IMR-90 (cell line): ENCODE measurements at regions not wholly inside any gene's neighbourhood (a gene's known extent, or its start where the extent isn't known, plus 50 kb on each side); places are given as distances from the start of the nearest gene placed in this dataset.

ENCODE experiments used
- ATAC-seq: fragments of 200-7000 bp; cut with Tn5 transposase; 2 replicates; pipeline ENCODE4 v1.9.1; 2020; ENCODE audit warnings: low read depth, mild to moderate bottlenecking, moderate library complexity
- BruUV-seq: library from RNA; stranded (reverse); fragments of 400-500 nt; replicated peaks from 2 replicates; lab custom pipeline; 2021; lab: Mats Ljungman, UMichigan
- CTCF ChIA-PET: fragments of 300-600 bp; formaldehyde crosslinking; extraction: SDS; loops from one replicate; lab custom pipeline; 2021; ENCODE audit warnings: antibody characterized with exemption; lab: Yijun Ruan, JAX
- POLR2A ChIA-PET: fragments of 300-600 bp; sonication (Branson Sonifier 250); formaldehyde crosslinking; loops from one replicate; lab custom pipeline; 2022; ENCODE audit warnings: antibody characterized with exemption; ENCODE audit not compliant: unreplicated experiment; lab: Charles Lee
- DNase-seq: peaks from one replicate; pipeline ENCODE4 v3.0.0; 2013
- H2AFZ ChIP-seq: replicated peaks from 2 replicates; pipeline ENCODE3; 2013; ENCODE audit warnings: low read length, mild to moderate bottlenecking; ENCODE audit not compliant: poor library complexity
- H2AK5ac ChIP-seq: 2 replicates; pipeline ENCODE4 v1.6.1; 2013; ENCODE audit warnings: low read depth, low read length, inconsistent platforms
- H2AK9ac ChIP-seq: replicated peaks from 2 replicates; pipeline ENCODE3; 2013; ENCODE audit warnings: mild to moderate bottlenecking, low read depth, low read length, moderate library complexity; ENCODE audit not compliant: poor library complexity
- H2BK120ac ChIP-seq: 2 replicates; pipeline ENCODE4 v1.6.1; 2013; ENCODE audit warnings: low read depth, low read length, inconsistent platforms
- H2BK15ac ChIP-seq: 3 replicates; pipeline ENCODE4 v1.6.1; 2013; ENCODE audit warnings: low read depth, low read length, inconsistent platforms
- H2BK20ac ChIP-seq: 2 replicates; pipeline ENCODE4 v1.6.1; 2013; ENCODE audit warnings: low read depth, mild to moderate bottlenecking, inconsistent platforms, low read length, moderate library complexity
- H2BK5ac ChIP-seq: 2 replicates; pipeline ENCODE4 v1.6.1; 2013; ENCODE audit warnings: mild to moderate bottlenecking, low read depth, low read length, inconsistent platforms; ENCODE audit not compliant: poor library complexity, severe bottlenecking
- H3K14ac ChIP-seq: replicated peaks from 2 replicates; pipeline ENCODE4 v1.6.1; 2013; ENCODE audit warnings: low read depth, low read length, inconsistent platforms
- H3K18ac ChIP-seq: 2 replicates; pipeline ENCODE4 v1.6.1; 2013; ENCODE audit warnings: low read depth, low read length, control low read depth
- H3K23ac ChIP-seq: 2 replicates; pipeline ENCODE4 v1.6.1; 2013; ENCODE audit warnings: low read depth, low read length, inconsistent platforms
- H3K27ac ChIP-seq: 2 replicates; pipeline ENCODE4 v1.5.1; 2013; ENCODE audit warnings: mild to moderate bottlenecking, control low read depth, low read length; ENCODE audit not compliant: insufficient read depth
- H3K27me3 ChIP-seq: 2 replicates; pipeline ENCODE4 v1.6.1; 2013; ENCODE audit warnings: low read length; ENCODE audit not compliant: control insufficient read depth, insufficient read depth
- H3K36me3 ChIP-seq: 2 replicates; pipeline ENCODE4 v1.6.1; 2013; ENCODE audit warnings: low read length, mixed read lengths; ENCODE audit not compliant: control insufficient read depth, insufficient read depth
- H3K4ac ChIP-seq: 2 replicates; pipeline ENCODE4 v1.6.1; 2013; ENCODE audit warnings: low read depth, low read length, inconsistent platforms
- H3K4me1 ChIP-seq: 2 replicates; pipeline ENCODE4 v1.6.1; 2013; ENCODE audit warnings: low read length, mixed read lengths; ENCODE audit not compliant: control insufficient read depth, insufficient read depth
- H3K4me2 ChIP-seq: 2 replicates; pipeline ENCODE4 v1.6.1; 2013; ENCODE audit warnings: low read depth, mild to moderate bottlenecking, control low read depth, low read length, moderate library complexity
- H3K4me3 ChIP-seq: 2 replicates; pipeline ENCODE4 v1.5.1; 2013; ENCODE audit warnings: low read depth, mild to moderate bottlenecking, control low read depth, low read length, moderate library complexity; ENCODE audit not compliant: insufficient read depth
- H3K56ac ChIP-seq: 2 replicates; pipeline ENCODE4 v1.6.1; 2013; ENCODE audit warnings: low read length, inconsistent platforms; ENCODE audit not compliant: insufficient read depth; ENCODE audit errors: extremely low read depth
- H3K79me1 ChIP-seq, 2 experiments: 2 replicates each; pipeline ENCODE4 v1.6.1; 2013; ENCODE audit warnings: low read length in 2 of 2, inconsistent platforms in 1 of 2, low read depth in 1 of 2
- H3K9ac ChIP-seq: 2 replicates; pipeline ENCODE4 v1.6.1; 2013; ENCODE audit warnings: low read depth, low read length, control low read depth
- H3K9me1 ChIP-seq: 2 replicates; pipeline ENCODE4 v1.6.1; 2013; ENCODE audit warnings: low read length, inconsistent platforms; ENCODE audit not compliant: insufficient read depth
- H3K9me3 ChIP-seq: 2 replicates; pipeline ENCODE4 v1.6.1; 2013; ENCODE audit warnings: low read length; ENCODE audit not compliant: control insufficient read depth, insufficient read depth
- H4K20me1 ChIP-seq: 2 replicates; pipeline ENCODE4 v1.6.1; 2013; ENCODE audit warnings: low read length, inconsistent platforms; ENCODE audit not compliant: insufficient read depth
- H4K5ac ChIP-seq: 2 replicates; pipeline ENCODE4 v1.6.1; 2013; ENCODE audit warnings: mild to moderate bottlenecking, low read depth, low read length, control low read depth
- H4K8ac ChIP-seq, 2 experiments: 2 replicates each; pipeline ENCODE4 v1.6.1; 2013; ENCODE audit warnings: low read depth in 2 of 2, low read length in 2 of 2, control low read depth in 1 of 2, inconsistent platforms in 1 of 2
- H4K91ac ChIP-seq: 2 replicates; pipeline ENCODE4 v1.6.1; 2013; ENCODE audit warnings: low read depth, low read length, inconsistent platforms; ENCODE audit not compliant: insufficient read depth
- BHLHE40 ChIP-seq: fragments of 150-350 bp; IDR thresholded peaks from 2 replicates; pipeline ENCODE4 v1.6.1; 2016; ENCODE audit warnings: mild to moderate bottlenecking, low read depth, low read length
- CEBPB ChIP-seq: IDR thresholded peaks from 2 replicates; pipeline ENCODE4 v1.6.1; 2012; ENCODE audit warnings: low read depth, low read length, improper control_type of control experiment
- MAZ ChIP-seq: IDR thresholded peaks from 2 replicates; pipeline ENCODE4 v1.6.1; 2012; ENCODE audit warnings: low read depth, mild to moderate bottlenecking, low read length, improper control_type of control experiment, moderate library complexity, borderline replicate concordance
- RAD21 ChIP-seq: IDR thresholded peaks from 2 replicates; pipeline ENCODE4 v1.6.1; 2012; ENCODE audit warnings: low read length, improper control_type of control experiment
- RCOR1 ChIP-seq: IDR thresholded peaks from 2 replicates; pipeline ENCODE4 v1.6.1; 2012; ENCODE audit warnings: mild to moderate bottlenecking, low read length, improper control_type of control experiment; ENCODE audit not compliant: insufficient replicate concordance
- RFX5 ChIP-seq: IDR thresholded peaks from 2 replicates; pipeline ENCODE4 v1.8.0; 2012; ENCODE audit warnings: low read depth, mild to moderate bottlenecking, low read length, moderate library complexity
- SMC3 ChIP-seq: fragments of 150-350 bp; IDR thresholded peaks from 2 replicates; pipeline ENCODE4 v1.6.1; 2016; ENCODE audit warnings: low read depth, mild to moderate bottlenecking, antibody characterized with exemption, low read length, moderate library complexity
- WGBS, 2 experiments: methylation state at CpG; one replicate each; pipeline versions ENCODE4 v1.1.5 to v1.1.7; 2013; ENCODE audit warnings: missing lambda C conversion rate in 2 of 2; ENCODE audit not compliant: insufficient read length in 1 of 2; ENCODE audit errors: extremely low coverage in 2 of 2; 5-methylcytosine and 5-hydroxymethylcytosine counted together
- dilution Hi-C: fragments of 300-500 bp; cut with HindIII; formaldehyde crosslinking; loops from one replicate; pipeline ENCODE4 v1.14.3; 2018; ENCODE audit warnings: low sequenced_read_pairs; ENCODE audit not compliant: unreplicated experiment
- in situ Hi-C: fragments of 300-500 bp; cut with MboI; formaldehyde crosslinking; loops from 3 replicates; pipeline ENCODE4 v1.14.3; 2019; ENCODE audit warnings: low sequenced_read_pairs, inconsistent platforms, mixed read lengths
- intact Hi-C: fragments of 100-400 bp; cut with micrococcal nuclease; formaldehyde crosslinking; loops from 2 replicates; pipeline ENCODE4 v1.10.0; 2022
- TF ChIP-seq, protein P1 (sequence below): fragments of 150-350 bp; IDR thresholded peaks from 2 replicates; pipeline ENCODE4 v1.6.1; 2016; ENCODE audit warnings: low read depth, mild to moderate bottlenecking, low read length, moderate library complexity, borderline replicate concordance
- TF ChIP-seq, protein P2 (sequence below): fragments of 150-350 bp; IDR thresholded peaks from 2 replicates; pipeline ENCODE4 v1.6.1; 2017; ENCODE audit warnings: mild to moderate bottlenecking, antibody characterized with exemption, low read length, low read depth
- TF ChIP-seq, protein P3 (sequence below): conservative IDR thresholded peaks from 2 replicates; pipeline ENCODE4 v1.5.1; 2012; ENCODE audit warnings: mild to moderate bottlenecking, low read depth, low read length, improper control_type of control experiment

DNA sequence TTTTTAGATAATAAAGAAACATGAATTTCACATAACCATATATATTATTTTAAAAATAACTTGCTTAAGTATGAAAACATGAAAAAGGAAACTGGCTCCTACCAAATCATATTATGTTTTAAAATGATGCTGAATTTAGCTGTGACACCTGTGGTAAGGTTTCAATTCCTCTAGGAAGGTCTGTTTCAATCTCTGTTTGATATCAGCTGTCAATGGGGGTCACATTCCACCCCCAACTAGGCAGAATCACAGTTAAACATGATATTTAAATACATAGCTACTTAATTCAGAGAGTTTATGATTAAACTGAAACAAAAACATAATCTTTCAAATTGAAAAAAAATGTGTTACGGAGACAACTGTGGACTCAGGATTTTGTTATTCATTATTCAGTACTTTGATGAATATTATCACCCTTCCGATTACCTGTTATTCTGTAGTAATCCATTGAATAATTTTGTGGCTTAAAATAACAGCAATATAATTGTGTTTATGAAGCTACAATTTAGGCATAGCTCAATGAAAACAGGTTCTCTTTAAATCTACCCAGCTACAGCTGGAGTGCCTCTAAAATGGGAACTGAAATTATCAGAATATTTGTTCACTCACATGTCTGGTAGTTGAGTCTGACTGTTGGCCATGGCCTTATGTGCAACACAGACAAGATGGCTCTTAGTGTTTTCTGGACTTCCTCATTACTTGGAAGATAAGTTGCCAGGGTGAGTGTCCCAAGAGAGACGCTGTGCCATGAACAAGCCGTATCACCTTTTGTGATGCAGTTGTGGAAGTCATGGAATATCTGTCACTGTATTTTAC, 244.6 kb upstream of the ANO3 start:
- H2BK5ac ChIP-seq = no peak overlapping the region
- CTCF ChIA-PET = no interaction called here
- no peak overlapping the region for H4K8ac ChIP-seq

More for the DNA sequence above, 244.6 kb upstream of the ANO3 start:
- no peaks in the 10 kb centered on the region for H3K9me1 ChIP-seq
- POLR2A ChIA-PET = no interaction called here
- no peak overlapping the region for H2BK15ac ChIP-seq
- WGBS, 2 experiments = no CpG with 5 or more reads among the region's 4 CpGs
- in situ Hi-C loops (no loop called here), intact Hi-C loops (no loop called here), dilution Hi-C loops (no loop called here)
- no peaks in the 10 kb centered on the region for H3K4me1 ChIP-seq
- H3K23ac ChIP-seq = no peak overlapping the region
- no peak overlapping the region; the same call in 1 of the 2 replicates for H4K5ac ChIP-seq
- peak overlapping the region; percentile 52; the same call in 1 of the 2 replicates for H3K18ac ChIP-seq
- H4K91ac ChIP-seq = no peak overlapping the region
- H3K9ac ChIP-seq = no peak overlapping the region
- no peak overlapping the region for H2BK20ac ChIP-seq
- no peaks in the 10 kb centered on the region for H3K36me3 ChIP-seq
- no peak for DNase-seq
- H3K4ac ChIP-seq = no peak overlapping the region
- H3K9me3 ChIP-seq = no peaks in the 10 kb centered on the region
- no peak for ATAC-seq
- H3K27me3 ChIP-seq = no peaks in the 10 kb centered on the region
- no peak overlapping the region for H2BK120ac ChIP-seq
- H3K27ac ChIP-seq = no peak overlapping the region
- no peak overlapping the region for H3K56ac ChIP-seq
- H3K4me3 ChIP-seq = no peak overlapping the region
- H3K4me2 ChIP-seq = no peak overlapping the region
- no peak for TF ChIP-seq BHLHE40
- TF ChIP-seq CEBPB = no peak
- no peak for TF ChIP-seq MAZ
- TF ChIP-seq, protein P1, sequence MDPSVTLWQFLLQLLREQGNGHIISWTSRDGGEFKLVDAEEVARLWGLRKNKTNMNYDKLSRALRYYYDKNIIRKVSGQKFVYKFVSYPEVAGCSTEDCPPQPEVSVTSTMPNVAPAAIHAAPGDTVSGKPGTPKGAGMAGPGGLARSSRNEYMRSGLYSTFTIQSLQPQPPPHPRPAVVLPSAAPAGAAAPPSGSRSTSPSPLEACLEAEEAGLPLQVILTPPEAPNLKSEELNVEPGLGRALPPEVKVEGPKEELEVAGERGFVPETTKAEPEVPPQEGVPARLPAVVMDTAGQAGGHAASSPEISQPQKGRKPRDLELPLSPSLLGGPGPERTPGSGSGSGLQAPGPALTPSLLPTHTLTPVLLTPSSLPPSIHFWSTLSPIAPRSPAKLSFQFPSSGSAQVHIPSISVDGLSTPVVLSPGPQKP = no peak
- TF ChIP-seq RAD21 = no peak
- TF ChIP-seq SMC3 = no peak
- no peak for TF ChIP-seq RFX5
- TF ChIP-seq, protein P2, sequence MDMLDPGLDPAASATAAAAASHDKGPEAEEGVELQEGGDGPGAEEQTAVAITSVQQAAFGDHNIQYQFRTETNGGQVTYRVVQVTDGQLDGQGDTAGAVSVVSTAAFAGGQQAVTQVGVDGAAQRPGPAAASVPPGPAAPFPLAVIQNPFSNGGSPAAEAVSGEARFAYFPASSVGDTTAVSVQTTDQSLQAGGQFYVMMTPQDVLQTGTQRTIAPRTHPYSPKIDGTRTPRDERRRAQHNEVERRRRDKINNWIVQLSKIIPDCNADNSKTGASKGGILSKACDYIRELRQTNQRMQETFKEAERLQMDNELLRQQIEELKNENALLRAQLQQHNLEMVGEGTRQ = no peak
- TF ChIP-seq, protein P3, sequence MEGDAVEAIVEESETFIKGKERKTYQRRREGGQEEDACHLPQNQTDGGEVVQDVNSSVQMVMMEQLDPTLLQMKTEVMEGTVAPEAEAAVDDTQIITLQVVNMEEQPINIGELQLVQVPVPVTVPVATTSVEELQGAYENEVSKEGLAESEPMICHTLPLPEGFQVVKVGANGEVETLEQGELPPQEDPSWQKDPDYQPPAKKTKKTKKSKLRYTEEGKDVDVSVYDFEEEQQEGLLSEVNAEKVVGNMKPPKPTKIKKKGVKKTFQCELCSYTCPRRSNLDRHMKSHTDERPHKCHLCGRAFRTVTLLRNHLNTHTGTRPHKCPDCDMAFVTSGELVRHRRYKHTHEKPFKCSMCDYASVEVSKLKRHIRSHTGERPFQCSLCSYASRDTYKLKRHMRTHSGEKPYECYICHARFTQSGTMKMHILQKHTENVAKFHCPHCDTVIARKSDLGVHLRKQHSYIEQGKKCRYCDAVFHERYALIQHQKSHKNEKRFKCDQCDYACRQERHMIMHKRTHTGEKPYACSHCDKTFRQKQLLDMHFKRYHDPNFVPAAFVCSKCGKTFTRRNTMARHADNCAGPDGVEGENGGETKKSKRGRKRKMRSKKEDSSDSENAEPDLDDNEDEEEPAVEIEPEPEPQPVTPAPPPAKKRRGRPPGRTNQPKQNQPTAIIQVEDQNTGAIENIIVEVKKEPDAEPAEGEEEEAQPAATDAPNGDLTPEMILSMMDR = no peak
- TF ChIP-seq RCOR1 = no peak
- no peaks in the 10 kb centered on the region for H3K79me1 ChIP-seq
- BruUV-seq = no TSS peak
- no peaks in the 10 kb centered on the region for H4K20me1 ChIP-seq
- no peak overlapping the region for H2AFZ ChIP-seq
- H3K14ac ChIP-seq = no peak overlapping the region
- no peak overlapping the region for H2AK9ac ChIP-seq
- H2AK5ac ChIP-seq = no peak overlapping the region
